Nephron progenitor cell (in vitro differentiated cells): ENCODE measurements at regions not wholly inside any gene's neighbourhood (a gene's known extent, or its start where the extent isn't known, plus 50 kb on each side); places are given as distances from the start of the nearest gene placed in this dataset.

Source experiments
- DNase-seq: peaks from one replicate; pipeline ENCODE4 v3.0.0; 2021
- H3K27ac Mint-ChIP-seq: 2 replicates; pipeline ENCODE4 v1.8.0; 2021; ENCODE audit warnings: mild to moderate bottlenecking, moderate library complexity, mixed read lengths
- H3K27me3 Mint-ChIP-seq: 2 replicates; pipeline ENCODE4 v1.8.0; 2021; ENCODE audit warnings: mild to moderate bottlenecking, low read depth, mixed read lengths; ENCODE audit not compliant: poor library complexity
- H3K36me3 Mint-ChIP-seq: 2 replicates; pipeline ENCODE4 v1.8.0; 2021; ENCODE audit warnings: low read depth, mixed read lengths
- H3K4me1 Mint-ChIP-seq: 2 replicates; pipeline ENCODE4 v1.8.0; 2021; ENCODE audit warnings: mixed read lengths
- H3K4me3 Mint-ChIP-seq: 2 replicates; pipeline ENCODE4 v1.8.0; 2021; ENCODE audit warnings: mild to moderate bottlenecking, moderate library complexity, mixed read lengths
- H3K9me3 Mint-ChIP-seq: 2 replicates; pipeline ENCODE4 v1.8.0; 2021; ENCODE audit warnings: mild to moderate bottlenecking, moderate library complexity, mixed read lengths
- TF ChIP-seq, protein P1 (sequence below): fragments of 200-600 bp; sonication (generic); IDR thresholded peaks from 2 replicates; pipeline ENCODE4 v1.5.0; 2021; ENCODE audit warnings: antibody characterized with exemption

GRCh38 chr11:69348414-69349235 lies 54.7 kb downstream of the MYEOV start:
- no peak for DNase-seq
- no peaks in the 10 kb centered on the region for H3K4me1 Mint-ChIP-seq
- no peak overlapping the region for H3K27ac Mint-ChIP-seq
- TF ChIP-seq, protein P1, sequence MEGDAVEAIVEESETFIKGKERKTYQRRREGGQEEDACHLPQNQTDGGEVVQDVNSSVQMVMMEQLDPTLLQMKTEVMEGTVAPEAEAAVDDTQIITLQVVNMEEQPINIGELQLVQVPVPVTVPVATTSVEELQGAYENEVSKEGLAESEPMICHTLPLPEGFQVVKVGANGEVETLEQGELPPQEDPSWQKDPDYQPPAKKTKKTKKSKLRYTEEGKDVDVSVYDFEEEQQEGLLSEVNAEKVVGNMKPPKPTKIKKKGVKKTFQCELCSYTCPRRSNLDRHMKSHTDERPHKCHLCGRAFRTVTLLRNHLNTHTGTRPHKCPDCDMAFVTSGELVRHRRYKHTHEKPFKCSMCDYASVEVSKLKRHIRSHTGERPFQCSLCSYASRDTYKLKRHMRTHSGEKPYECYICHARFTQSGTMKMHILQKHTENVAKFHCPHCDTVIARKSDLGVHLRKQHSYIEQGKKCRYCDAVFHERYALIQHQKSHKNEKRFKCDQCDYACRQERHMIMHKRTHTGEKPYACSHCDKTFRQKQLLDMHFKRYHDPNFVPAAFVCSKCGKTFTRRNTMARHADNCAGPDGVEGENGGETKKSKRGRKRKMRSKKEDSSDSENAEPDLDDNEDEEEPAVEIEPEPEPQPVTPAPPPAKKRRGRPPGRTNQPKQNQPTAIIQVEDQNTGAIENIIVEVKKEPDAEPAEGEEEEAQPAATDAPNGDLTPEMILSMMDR, result no peak
- H3K9me3 Mint-ChIP-seq, result no peaks in the 10 kb centered on the region
- H3K27me3 Mint-ChIP-seq, result peaks cover 10% of the 10 kb centered on the region
- no peaks in the 10 kb centered on the region for H3K36me3 Mint-ChIP-seq
- H3K4me3 Mint-ChIP-seq, result no peak overlapping the region

DNA sequence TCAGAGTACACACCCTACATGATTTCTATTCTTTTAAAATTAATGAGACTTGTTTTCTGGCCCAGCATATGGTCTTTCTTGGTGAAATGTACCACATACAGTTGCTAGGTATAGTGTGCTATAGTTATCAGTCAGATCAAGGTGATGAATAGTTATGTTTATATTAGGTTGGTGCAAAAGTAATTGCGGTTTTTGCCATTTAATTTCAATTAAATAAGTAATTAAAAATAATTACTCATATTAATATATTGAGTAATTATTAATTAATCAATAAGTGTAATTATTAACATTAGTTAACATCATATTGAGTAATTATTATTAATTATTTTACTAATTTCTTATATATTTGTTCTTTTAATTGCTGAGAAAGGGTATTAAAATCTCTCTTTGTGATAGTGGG lies 56.1 kb downstream of the MYEOV start:
- no peak for DNase-seq
- H3K27me3 Mint-ChIP-seq, result peaks cover 3% of the 10 kb centered on the region
- H3K4me3 Mint-ChIP-seq, result no peak overlapping the region
- H3K36me3 Mint-ChIP-seq, result no peaks in the 10 kb centered on the region
- no peak overlapping the region for H3K27ac Mint-ChIP-seq
- H3K9me3 Mint-ChIP-seq, result no peaks in the 10 kb centered on the region
- no peaks in the 10 kb centered on the region for H3K4me1 Mint-ChIP-seq
- TF ChIP-seq, protein P1, result no peak

- TF ChIP-seq, protein P1, result no peak
- H3K4me1 Mint-ChIP-seq, result no peaks in the 10 kb centered on the region
- H3K36me3 Mint-ChIP-seq, result no peaks in the 10 kb centered on the region
- DNase-seq, result no peak
- H3K27me3 Mint-ChIP-seq, result peaks cover 2% of the 10 kb centered on the region
- no peaks in the 10 kb centered on the region for H3K9me3 Mint-ChIP-seq
- no peak overlapping the region for H3K27ac Mint-ChIP-seq
- no peak overlapping the region for H3K4me3 Mint-ChIP-seq
These were observed 56.6 kb downstream of the MYEOV start for GRCh38 chr11:69350596-69350995.

DNA sequence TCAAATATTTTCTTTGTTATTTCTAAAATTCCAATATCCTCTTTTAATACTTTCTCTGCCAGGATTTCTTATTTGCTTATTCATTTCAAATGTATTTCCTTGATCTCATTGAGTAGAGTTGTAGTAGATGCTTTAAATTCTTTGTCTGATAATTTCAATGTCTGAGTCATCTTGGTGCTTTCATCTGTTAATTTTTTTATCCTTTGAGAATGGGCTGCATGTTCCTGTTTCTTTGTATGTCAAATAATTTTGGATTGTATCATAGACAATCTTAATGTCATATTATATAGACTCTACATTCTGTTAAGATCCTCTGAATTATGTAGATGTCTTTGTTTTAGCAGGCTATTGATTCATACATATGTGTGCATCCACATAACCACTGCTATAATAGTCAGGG lies 57.5 kb downstream of the MYEOV start:
- H3K9me3 Mint-ChIP-seq, result no peaks in the 10 kb centered on the region
- H3K27ac Mint-ChIP-seq, result no peak overlapping the region
- TF ChIP-seq, protein P1, result no peak
- no peaks in the 10 kb centered on the region for H3K36me3 Mint-ChIP-seq
- no peak overlapping the region for H3K4me3 Mint-ChIP-seq
- DNase-seq, result no peak
- H3K27me3 Mint-ChIP-seq, result peaks cover 4% of the 10 kb centered on the region
- no peaks in the 10 kb centered on the region for H3K4me1 Mint-ChIP-seq

DNA sequence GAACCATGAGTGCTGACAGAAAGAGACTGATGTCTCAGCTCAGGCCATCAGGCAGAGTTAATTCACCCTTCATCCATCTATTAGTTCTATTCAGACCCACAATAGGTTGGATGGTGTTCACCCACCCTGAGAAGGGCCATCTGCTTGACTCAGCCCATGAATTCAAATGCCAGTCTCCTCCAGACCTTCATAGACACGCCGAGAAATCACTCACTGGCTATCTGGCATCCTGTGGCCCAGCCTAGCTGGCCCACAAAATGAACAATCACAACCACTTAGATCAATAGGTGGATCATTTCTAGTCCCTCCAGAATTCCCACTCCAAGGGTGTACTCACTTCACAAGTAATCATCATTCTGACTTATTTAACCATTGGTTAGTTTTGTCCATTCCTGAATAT lies 58.2 kb downstream of the MYEOV start:
- TF ChIP-seq, protein P1, result no peak
- H3K4me1 Mint-ChIP-seq, result peaks cover 4% of the 10 kb centered on the region

More for the DNA sequence above, 58.2 kb downstream of the MYEOV start:
- Mint-ChIP-seq H3K9me3 (no peaks in the 10 kb centered on the region), H3K36me3 (no peaks in the 10 kb centered on the region), H3K27ac (no peak overlapping the region), H3K4me3 (no peak overlapping the region), H3K27me3 (peaks cover 7% of the 10 kb centered on the region)
- DNase-seq, result no peak
